Breast epithelium (tissue), 3 donors: ENCODE measurements at regions not wholly inside any gene's neighbourhood (a gene's known extent, or its start where the extent isn't known, plus 50 kb on each side); places are given as distances from the start of the nearest gene placed in this dataset.

Experiments
- POLR2AphosphoS5 ChIP-seq, 3 donors: sonication (generic); formaldehyde crosslinking; IDR thresholded peaks; one replicate each; pipeline ENCODE4 v1.6.1; 2017; ENCODE audit warnings: antibody characterized with exemption in 3 of 3
- TF ChIP-seq, protein P1 (sequence below), 3 donors: fragments of 450-650 bp; IDR thresholded peaks; one replicate each; pipeline ENCODE4 v1.5.1; 2016 to 2017; ENCODE audit warnings: antibody characterized with exemption in 3 of 3, mild to moderate bottlenecking in 3 of 3, moderate library complexity in 3 of 3

DNA sequence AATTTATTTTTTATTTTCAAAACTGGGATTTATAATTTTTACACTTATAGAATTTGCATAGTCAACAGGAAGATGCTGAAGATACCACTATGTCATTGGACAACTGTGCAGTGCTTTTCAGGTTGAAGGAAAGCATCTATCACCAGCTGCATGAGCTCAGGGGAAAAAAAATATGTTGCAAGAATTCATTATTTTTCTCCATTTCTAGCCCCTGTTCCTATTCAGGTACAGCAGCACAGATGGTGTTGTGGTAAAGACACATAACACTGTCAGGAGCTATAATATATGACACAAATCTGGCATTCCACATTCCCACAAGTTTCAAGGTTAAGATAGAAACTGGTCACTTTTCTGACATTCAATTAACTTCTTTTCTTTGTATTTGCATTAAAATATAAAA, 1088.6 kb downstream of the MAT2B start:
- TF ChIP-seq, protein P1, sequence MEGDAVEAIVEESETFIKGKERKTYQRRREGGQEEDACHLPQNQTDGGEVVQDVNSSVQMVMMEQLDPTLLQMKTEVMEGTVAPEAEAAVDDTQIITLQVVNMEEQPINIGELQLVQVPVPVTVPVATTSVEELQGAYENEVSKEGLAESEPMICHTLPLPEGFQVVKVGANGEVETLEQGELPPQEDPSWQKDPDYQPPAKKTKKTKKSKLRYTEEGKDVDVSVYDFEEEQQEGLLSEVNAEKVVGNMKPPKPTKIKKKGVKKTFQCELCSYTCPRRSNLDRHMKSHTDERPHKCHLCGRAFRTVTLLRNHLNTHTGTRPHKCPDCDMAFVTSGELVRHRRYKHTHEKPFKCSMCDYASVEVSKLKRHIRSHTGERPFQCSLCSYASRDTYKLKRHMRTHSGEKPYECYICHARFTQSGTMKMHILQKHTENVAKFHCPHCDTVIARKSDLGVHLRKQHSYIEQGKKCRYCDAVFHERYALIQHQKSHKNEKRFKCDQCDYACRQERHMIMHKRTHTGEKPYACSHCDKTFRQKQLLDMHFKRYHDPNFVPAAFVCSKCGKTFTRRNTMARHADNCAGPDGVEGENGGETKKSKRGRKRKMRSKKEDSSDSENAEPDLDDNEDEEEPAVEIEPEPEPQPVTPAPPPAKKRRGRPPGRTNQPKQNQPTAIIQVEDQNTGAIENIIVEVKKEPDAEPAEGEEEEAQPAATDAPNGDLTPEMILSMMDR (IDR thresholded peaks at IDR 0.05) = no peak
- TF ChIP-seq POLR2AphosphoS5 (IDR thresholded peaks at IDR 0.05) = no peak
